ENCODE measurements at regions not wholly inside any gene's neighbourhood (a gene's known extent, or its start where the extent isn't known, plus 50 kb on each side); places are given as distances from the start of the nearest gene placed in this dataset.

GRCh38 chr12:38585086-38585485 is 268.5 kb downstream of the ALG10B start:
- DNase-seq, result no peak

GRCh38 chr12:38586789-38587188 is 270.2 kb downstream of the ALG10B start:
- no peak for DNase-seq

GRCh38 chr12:38587594-38587993 is 271.0 kb downstream of the ALG10B start:
- no peak for DNase-seq

GRCh38 chr12:38588624-38589305 is 272.2 kb downstream of the ALG10B start:
- no peak for DNase-seq

GRCh38 chr12:38589306-38589632 is 272.7 kb downstream of the ALG10B start:
- no peak for DNase-seq

- no peak for DNase-seq
Observed at GRCh38 chr12:38601949-38602348, 285.4 kb downstream of the ALG10B start.

Measured in activated CD4-positive, alpha-beta T cell treated with anti-CD3 and anti-CD28 coated beads, Interleukin-2, Interleukin-6, amounts not matched to agents 100 ng/mL and 50 ng/mL, durations not matched to agents 16 hours and 8 hours (primary cell).